ENCODE measurements at regions not wholly inside any gene's neighbourhood (a gene's known extent, or its start where the extent isn't known, plus 50 kb on each side); places are given as distances from the start of the nearest gene placed in this dataset.
"Not testable (repeated sequence)": the region's sequence is repeated elsewhere in the genome, so short reads cannot be mapped to it uniquely, and the experiment has no call there.

DNA sequence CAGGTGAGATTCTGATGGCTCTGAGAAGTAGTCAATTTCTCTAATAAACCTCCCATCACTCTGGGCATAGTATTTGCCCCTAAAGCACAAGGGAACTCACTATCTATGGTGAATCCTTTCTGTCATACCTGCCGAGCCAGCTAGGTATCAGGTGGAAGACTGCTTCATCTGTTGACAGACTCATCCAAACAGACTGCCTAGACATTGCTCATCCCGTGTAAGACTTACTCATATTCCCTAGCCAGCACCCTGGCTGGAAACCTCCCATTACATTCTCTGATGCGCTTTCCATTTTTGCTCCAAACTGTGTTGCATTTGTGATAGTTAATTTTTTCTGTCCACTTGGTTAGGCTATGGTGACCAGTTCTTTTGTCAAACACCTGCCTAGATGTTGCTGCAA lies 595.9 kb downstream of the DNAH5 start:
- ATAC-seq: no peak
- TF ChIP-seq, protein P1, sequence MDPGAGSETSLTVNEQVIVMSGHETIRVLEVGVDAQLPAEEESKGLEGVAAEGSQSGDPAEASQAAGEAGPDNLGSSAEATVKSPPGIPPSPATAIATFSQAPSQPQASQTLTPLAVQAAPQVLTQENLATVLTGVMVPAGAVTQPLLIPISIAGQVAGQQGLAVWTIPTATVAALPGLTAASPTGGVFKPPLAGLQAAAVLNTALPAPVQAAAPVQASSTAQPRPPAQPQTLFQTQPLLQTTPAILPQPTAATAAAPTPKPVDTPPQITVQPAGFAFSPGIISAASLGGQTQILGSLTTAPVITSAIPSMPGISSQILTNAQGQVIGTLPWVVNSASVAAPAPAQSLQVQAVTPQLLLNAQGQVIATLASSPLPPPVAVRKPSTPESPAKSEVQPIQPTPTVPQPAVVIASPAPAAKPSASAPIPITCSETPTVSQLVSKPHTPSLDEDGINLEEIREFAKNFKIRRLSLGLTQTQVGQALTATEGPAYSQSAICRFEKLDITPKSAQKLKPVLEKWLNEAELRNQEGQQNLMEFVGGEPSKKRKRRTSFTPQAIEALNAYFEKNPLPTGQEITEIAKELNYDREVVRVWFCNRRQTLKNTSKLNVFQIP (CRISPR knock-in tag; IDR thresholded peaks at IDR 0.05; ENCODE audit: borderline replicate concordance, low read depth): no peak
- no peak for TF ChIP-seq ESRRG (CRISPR knock-in tag; IDR thresholded peaks at IDR 0.05)
- TF ChIP-seq, protein P2, sequence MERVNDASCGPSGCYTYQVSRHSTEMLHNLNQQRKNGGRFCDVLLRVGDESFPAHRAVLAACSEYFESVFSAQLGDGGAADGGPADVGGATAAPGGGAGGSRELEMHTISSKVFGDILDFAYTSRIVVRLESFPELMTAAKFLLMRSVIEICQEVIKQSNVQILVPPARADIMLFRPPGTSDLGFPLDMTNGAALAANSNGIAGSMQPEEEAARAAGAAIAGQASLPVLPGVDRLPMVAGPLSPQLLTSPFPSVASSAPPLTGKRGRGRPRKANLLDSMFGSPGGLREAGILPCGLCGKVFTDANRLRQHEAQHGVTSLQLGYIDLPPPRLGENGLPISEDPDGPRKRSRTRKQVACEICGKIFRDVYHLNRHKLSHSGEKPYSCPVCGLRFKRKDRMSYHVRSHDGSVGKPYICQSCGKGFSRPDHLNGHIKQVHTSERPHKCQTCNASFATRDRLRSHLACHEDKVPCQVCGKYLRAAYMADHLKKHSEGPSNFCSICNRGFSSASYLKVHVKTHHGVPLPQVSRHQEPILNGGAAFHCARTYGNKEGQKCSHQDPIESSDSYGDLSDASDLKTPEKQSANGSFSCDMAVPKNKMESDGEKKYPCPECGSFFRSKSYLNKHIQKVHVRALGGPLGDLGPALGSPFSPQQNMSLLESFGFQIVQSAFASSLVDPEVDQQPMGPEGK (CRISPR knock-in tag; IDR thresholded peaks at IDR 0.05; ENCODE audit: borderline replicate concordance): no peak
- no peak for TF ChIP-seq OSR1 (CRISPR knock-in tag; IDR thresholded peaks at IDR 0.05)
- TF ChIP-seq CSDC2 (CRISPR knock-in tag; IDR thresholded peaks at IDR 0.05): no peak
- TF ChIP-seq, protein P3, sequence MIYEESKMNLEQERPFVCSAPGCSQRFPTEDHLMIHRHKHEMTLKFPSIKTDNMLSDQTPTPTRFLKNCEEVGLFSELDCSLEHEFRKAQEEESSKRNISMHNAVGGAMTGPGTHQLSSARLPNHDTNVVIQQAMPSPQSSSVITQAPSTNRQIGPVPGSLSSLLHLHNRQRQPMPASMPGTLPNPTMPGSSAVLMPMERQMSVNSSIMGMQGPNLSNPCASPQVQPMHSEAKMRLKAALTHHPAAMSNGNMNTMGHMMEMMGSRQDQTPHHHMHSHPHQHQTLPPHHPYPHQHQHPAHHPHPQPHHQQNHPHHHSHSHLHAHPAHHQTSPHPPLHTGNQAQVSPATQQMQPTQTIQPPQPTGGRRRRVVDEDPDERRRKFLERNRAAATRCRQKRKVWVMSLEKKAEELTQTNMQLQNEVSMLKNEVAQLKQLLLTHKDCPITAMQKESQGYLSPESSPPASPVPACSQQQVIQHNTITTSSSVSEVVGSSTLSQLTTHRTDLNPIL (CRISPR knock-in tag; IDR thresholded peaks at IDR 0.05; ENCODE audit: low read depth): no peak
- no peak for TF ChIP-seq ZNF8 (CRISPR knock-in tag; IDR thresholded peaks at IDR 0.05)
- TF ChIP-seq RARB (CRISPR knock-in tag; IDR thresholded peaks at IDR 0.05): no peak
- no peak for TF ChIP-seq ZFP30 (CRISPR knock-in tag; IDR thresholded peaks at IDR 0.05)
- TF ChIP-seq ZNF70 (CRISPR knock-in tag; IDR thresholded peaks at IDR 0.05): no peak
- TF ChIP-seq ZC3H10 (CRISPR knock-in tag; IDR thresholded peaks at IDR 0.05): no peak
- no peak for TF ChIP-seq TCF4 (CRISPR knock-in tag; IDR thresholded peaks at IDR 0.05; ENCODE audit: borderline replicate concordance)
- TF ChIP-seq ZNF565 (CRISPR knock-in tag; conservative IDR thresholded peaks at IDR 0.05; ENCODE audit: low read depth): no peak
- TF ChIP-seq ZFP3 (CRISPR knock-in tag; IDR thresholded peaks at IDR 0.05): no peak
- TF ChIP-seq, protein P4, sequence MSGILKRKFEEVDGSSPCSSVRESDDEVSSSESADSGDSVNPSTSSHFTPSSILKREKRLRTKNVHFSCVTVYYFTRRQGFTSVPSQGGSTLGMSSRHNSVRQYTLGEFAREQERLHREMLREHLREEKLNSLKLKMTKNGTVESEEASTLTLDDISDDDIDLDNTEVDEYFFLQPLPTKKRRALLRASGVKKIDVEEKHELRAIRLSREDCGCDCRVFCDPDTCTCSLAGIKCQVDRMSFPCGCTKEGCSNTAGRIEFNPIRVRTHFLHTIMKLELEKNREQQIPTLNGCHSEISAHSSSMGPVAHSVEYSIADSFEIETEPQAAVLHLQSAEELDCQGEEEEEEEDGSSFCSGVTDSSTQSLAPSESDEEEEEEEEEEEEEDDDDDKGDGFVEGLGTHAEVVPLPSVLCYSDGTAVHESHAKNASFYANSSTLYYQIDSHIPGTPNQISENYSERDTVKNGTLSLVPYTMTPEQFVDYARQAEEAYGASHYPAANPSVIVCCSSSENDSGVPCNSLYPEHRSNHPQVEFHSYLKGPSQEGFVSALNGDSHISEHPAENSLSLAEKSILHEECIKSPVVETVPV (CRISPR knock-in tag; IDR thresholded peaks at IDR 0.05): no peak
- no peak for TF ChIP-seq SNAI2 (CRISPR knock-in tag; IDR thresholded peaks at IDR 0.05)

DNA sequence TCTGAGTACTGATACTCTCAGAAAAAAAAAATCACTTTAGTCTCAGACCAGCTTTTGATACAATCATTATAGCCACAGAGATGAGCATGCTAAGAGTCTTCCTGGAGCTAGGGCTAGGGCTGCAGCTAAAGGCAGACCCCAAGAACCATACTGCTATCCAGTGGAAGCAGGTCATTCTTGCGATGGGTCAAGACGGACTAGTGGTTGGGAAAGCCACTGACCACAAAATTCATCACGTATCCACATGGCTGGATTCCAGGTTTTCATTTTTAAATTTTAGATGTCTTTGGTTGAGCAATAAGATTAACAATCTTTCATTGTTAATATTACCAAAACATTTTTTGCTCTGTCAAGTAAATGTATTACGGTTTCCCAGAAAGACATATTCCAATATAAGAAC lies 598.1 kb downstream of the DNAH5 start:
- TF ChIP-seq, protein P1 (CRISPR knock-in tag; IDR thresholded peaks at IDR 0.05; ENCODE audit: borderline replicate concordance, low read depth): no peak
- TF ChIP-seq ISL1 (CRISPR knock-in tag; IDR thresholded peaks at IDR 0.05) (no peak), OSR1 (CRISPR knock-in tag; IDR thresholded peaks at IDR 0.05) (no peak)
- ATAC-seq: no peak

DNA sequence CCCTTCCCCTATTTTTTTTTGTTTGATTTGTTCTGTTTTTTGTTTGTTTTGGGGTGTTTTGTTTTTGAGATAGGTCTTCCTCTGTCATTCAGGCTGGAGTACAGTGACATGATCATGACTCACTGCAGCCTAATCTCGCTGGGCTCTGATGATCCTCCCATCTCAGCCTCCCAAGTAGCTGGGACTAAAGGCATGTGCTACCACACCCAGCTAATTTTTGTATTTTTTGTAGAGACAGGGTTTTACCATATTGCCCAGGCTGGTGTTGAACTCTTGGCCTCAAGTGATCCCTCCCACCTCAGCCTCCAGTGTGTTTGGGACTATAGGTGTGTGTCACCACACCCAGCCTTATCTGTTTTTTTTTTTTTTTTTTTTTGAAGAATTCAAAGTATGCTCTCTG lies 605.4 kb downstream of the DNAH5 start:
- no peak for ATAC-seq
- TF ChIP-seq BACH2 (CRISPR knock-in tag; IDR thresholded peaks at IDR 0.05; ENCODE audit: borderline replicate concordance): no peak
- no peak for TF ChIP-seq ARNTL (CRISPR knock-in tag; IDR thresholded peaks at IDR 0.05; ENCODE audit: borderline replicate concordance, low read depth)
- no peak for TF ChIP-seq ZFP30 (CRISPR knock-in tag; IDR thresholded peaks at IDR 0.05)
- no peak for TF ChIP-seq PPARA (CRISPR knock-in tag; IDR thresholded peaks at IDR 0.05; ENCODE audit: borderline replicate concordance)
- TF ChIP-seq, protein P4 (CRISPR knock-in tag; IDR thresholded peaks at IDR 0.05): no peak
- TF ChIP-seq, protein P2 (CRISPR knock-in tag; IDR thresholded peaks at IDR 0.05; ENCODE audit: borderline replicate concordance): no peak
- TF ChIP-seq ISL1 (CRISPR knock-in tag; IDR thresholded peaks at IDR 0.05): no peak
- TF ChIP-seq TOX (CRISPR knock-in tag; IDR thresholded peaks at IDR 0.05; ENCODE audit: borderline replicate concordance): no peak
- no peak for TF ChIP-seq CSDC2 (CRISPR knock-in tag; IDR thresholded peaks at IDR 0.05)
- no peak for TF ChIP-seq ZNF565 (CRISPR knock-in tag; conservative IDR thresholded peaks at IDR 0.05; ENCODE audit: low read depth)
- TF ChIP-seq, protein P3 (CRISPR knock-in tag; IDR thresholded peaks at IDR 0.05; ENCODE audit: low read depth): no peak
- no peak for TF ChIP-seq SNAI2 (CRISPR knock-in tag; IDR thresholded peaks at IDR 0.05)
- TF ChIP-seq, protein P1 (CRISPR knock-in tag; IDR thresholded peaks at IDR 0.05; ENCODE audit: borderline replicate concordance, low read depth): no peak
- TF ChIP-seq ZFP3 (CRISPR knock-in tag; IDR thresholded peaks at IDR 0.05): no peak
- no peak for TF ChIP-seq ESRRG (CRISPR knock-in tag; IDR thresholded peaks at IDR 0.05)
- no peak for TF ChIP-seq ZNF70 (CRISPR knock-in tag; IDR thresholded peaks at IDR 0.05)

DNA sequence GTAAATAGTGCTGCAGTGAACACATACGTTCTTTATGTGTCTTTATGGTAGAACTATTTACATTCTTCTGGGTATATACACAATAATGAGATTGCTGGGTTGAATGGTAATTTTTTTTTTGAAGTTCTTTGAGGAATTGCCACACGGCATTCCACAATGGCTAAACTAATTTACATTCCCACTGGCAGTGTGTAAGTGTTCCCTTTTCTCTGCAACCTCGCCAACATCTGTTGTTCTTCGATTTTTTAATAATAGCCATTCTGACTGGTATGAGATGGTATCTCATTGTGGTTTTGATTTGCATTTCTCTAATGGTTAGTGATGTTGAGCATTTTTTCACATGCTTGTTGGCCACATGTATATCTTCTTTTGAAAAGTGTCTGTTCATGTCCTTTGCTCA lies 609.5 kb downstream of the DNAH5 start:
- not testable (repeated sequence) for ATAC-seq

Measured in SK-N-SH treated with all-trans-retinoic acid at 6 μM for 48 hours (cell line).